GM21619 (cell line): ENCODE measurements at regions not wholly inside any gene's neighbourhood (a gene's known extent, or its start where the extent isn't known, plus 50 kb on each side); places are given as distances from the start of the nearest gene placed in this dataset.

Experiments
- ATAC-seq: cut with Tn5 transposase; IDR thresholded peaks from one replicate; pipeline ENCODE4 v1.9.1; 2021; ENCODE audit not compliant: unreplicated experiment

DNA sequence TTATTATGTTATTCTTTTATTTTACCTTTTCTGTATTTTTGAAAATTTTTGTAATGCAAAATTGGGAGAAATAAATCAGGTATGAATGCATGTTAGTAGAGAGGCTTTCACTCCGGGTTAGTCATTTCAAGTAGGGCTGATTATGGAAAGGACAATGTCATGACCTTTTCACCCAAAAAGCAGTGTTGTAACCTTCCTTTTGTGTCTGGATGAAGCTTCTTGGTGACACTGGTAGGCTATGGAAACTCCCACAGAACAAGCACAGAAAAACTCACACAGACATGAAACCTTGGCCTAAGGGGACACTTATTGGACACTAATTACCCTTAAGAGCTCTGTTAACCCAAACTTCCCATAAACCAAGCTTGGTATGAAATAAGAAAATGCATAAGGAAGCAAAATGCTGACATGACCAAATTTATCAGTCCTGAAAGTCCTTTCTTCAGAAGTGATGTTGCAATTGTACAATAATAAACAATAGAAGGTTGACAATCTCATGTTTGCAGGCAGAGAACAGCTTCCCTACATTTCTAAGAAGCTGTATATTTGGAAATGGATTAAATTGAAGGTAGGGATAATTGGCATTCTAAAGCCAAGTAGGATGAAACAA lies 70.0 kb upstream of the KCNJ15 start:
- no peak for ATAC-seq

DNA sequence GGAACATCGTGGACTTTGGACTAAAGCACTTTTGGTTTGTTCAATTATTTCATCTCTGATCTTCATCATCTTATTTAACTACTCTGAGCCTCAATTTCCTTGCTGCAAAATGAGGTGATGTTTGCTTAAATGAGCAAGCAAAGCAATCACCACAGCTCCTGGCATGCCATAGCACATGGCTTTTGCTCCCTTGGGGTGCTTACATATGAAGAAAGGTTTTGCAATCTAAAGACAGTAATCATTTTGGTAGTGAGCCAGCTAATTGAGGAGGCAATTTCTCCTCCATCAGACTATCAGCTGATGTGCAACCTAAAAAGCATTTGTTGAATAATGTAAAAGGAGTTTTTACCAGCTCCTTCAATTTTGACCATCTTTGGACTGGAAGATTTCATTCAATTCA lies 68.8 kb upstream of the KCNJ15 start:
- ATAC-seq, result no peak

GRCh38 chr21:38196036-38196435 lies 60.8 kb upstream of the KCNJ15 start:
- ATAC-seq, result no peak

GRCh38 chr21:38202811-38203210 lies 54.0 kb upstream of the KCNJ15 start:
- no peak for ATAC-seq

GRCh38 chr21:38203229-38203628 lies 53.6 kb upstream of the KCNJ15 start:
- ATAC-seq, result no peak

GRCh38 chr21:38205940-38206339 lies 50.9 kb upstream of the KCNJ15 start:
- ATAC-seq, result no peak

GRCh38 chr21:38206646-38207045 lies 50.1 kb upstream of the KCNJ15 start:
- no peak for ATAC-seq
